ENCODE measurements at regions not wholly inside any gene's neighbourhood (a gene's known extent, or its start where the extent isn't known, plus 50 kb on each side); places are given as distances from the start of the nearest gene placed in this dataset.

DNA sequence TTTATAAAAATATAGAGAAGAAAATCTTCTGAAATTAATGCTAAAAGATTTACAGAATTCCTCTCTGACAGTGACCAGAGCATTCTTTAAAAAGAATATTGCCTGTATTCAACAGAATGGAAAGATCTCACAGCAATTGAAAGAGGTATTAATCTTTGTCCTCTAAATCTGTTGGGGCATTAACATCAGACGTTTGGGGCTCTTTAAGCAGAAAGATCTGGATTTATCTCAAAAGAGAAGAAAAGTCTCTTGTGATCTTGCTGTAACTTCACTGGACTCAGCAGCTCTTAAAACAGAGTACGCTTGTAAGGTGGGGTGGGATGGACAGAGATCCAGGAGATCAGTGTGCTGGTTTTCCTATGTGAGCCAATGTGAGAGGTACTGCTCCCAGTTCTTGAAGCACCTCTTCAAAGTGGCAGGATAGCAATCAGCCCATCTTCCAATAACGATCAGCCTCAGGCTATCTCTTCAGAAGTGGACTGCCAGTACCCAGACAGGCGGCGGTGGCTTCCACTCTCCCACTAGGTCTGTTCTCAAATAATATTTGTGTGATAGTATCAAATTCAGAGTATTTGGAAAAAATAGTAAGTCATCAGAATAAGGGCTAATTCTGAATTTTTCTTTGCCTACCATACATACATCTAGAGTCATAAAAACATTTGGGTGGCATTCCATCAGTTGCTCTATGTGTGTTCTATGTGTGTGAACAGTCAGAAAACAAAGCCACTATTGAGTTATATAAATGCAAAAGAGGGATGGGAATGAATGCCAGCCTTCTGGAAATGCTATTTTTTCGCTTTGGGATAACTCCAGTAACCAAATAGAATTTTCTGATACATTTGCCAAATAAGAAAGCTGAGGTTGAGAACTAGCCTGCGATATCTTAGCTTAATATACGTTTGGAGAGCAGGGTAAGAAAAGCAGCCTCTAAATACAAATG is 237.4 kb upstream of the RGS6 start:
- TF ChIP-seq, protein P1, sequence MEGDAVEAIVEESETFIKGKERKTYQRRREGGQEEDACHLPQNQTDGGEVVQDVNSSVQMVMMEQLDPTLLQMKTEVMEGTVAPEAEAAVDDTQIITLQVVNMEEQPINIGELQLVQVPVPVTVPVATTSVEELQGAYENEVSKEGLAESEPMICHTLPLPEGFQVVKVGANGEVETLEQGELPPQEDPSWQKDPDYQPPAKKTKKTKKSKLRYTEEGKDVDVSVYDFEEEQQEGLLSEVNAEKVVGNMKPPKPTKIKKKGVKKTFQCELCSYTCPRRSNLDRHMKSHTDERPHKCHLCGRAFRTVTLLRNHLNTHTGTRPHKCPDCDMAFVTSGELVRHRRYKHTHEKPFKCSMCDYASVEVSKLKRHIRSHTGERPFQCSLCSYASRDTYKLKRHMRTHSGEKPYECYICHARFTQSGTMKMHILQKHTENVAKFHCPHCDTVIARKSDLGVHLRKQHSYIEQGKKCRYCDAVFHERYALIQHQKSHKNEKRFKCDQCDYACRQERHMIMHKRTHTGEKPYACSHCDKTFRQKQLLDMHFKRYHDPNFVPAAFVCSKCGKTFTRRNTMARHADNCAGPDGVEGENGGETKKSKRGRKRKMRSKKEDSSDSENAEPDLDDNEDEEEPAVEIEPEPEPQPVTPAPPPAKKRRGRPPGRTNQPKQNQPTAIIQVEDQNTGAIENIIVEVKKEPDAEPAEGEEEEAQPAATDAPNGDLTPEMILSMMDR (IDR thresholded peaks at IDR 0.05; ENCODE audit: borderline replicate concordance, extremely low read depth, low read length, poor library complexity, severe bottlenecking), result no peak
- TF ChIP-seq EZH2 (IDR thresholded peaks at IDR 0.05; ENCODE audit: borderline replicate concordance, low read depth, low read length, severe bottlenecking), result no peak

All from DND-41 (cell line).